ACC112 (cell line): ENCODE measurements at regions not wholly inside any gene's neighbourhood (a gene's known extent, or its start where the extent isn't known, plus 50 kb on each side); places are given as distances from the start of the nearest gene placed in this dataset.

Experiments used
- H2AFZ ChIP-seq: fragments of 200-600 bp; sonication (generic); one replicate; pipeline ENCODE4 v1.6.0; 2017; ENCODE audit warnings: antibody characterized with exemption, low read length; ENCODE audit not compliant: unreplicated experiment
- H3K27ac ChIP-seq: fragments of 200-600 bp; sonication (generic); 2 replicates; pipeline ENCODE4 v1.5.1; 2014; ENCODE audit warnings: low read depth, mild to moderate bottlenecking, antibody characterized with exemption, low read length, moderate library complexity
- H3K27me3 ChIP-seq: fragments of 200-600 bp; sonication (generic); 2 replicates; pipeline ENCODE4 v1.6.1; 2014; ENCODE audit warnings: mild to moderate bottlenecking, antibody characterized with exemption, low read length, moderate library complexity, mixed read lengths; ENCODE audit not compliant: insufficient read depth
- H3K36me3 ChIP-seq: fragments of 200-600 bp; sonication (generic); 2 replicates; pipeline ENCODE4 v1.6.1; 2016; ENCODE audit warnings: mild to moderate bottlenecking, antibody characterized with exemption, low read length, moderate library complexity, mixed read lengths; ENCODE audit not compliant: insufficient read depth
- H3K4me1 ChIP-seq: fragments of 200-600 bp; sonication (generic); one replicate; pipeline ENCODE4 v1.6.1; 2016; ENCODE audit warnings: low read length, mixed read lengths; ENCODE audit not compliant: insufficient read depth, unreplicated experiment, control insufficient read depth
- H3K4me3 ChIP-seq: fragments of 200-600 bp; sonication (generic); 2 replicates; pipeline ENCODE4 v1.5.1; 2014; ENCODE audit warnings: mild to moderate bottlenecking, low read depth, low read length
- H3K79me2 ChIP-seq: fragments of 200-600 bp; sonication (generic); one replicate; pipeline ENCODE4 v1.6.0; 2016; ENCODE audit warnings: low read length; ENCODE audit not compliant: control insufficient read depth, unreplicated experiment, insufficient read depth

DNA sequence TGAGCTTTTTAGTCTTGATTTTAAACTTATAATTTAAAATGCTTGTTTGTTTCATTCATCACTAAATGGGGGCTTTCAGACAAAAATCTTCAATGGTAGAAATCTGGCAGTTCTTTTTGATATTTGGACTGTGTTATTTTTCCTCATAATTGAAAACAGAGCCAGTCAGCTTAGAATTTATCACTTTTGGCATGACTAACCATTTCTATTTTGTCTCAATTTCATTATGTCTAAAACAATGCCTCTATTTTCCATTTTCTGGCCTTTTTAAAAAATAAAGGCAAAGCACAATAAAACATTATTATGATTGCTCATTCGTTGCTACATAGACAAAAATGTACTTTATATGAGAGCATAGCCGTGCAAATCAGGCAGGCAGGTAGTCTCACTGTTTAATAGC, 434.5 kb downstream of the XIRP2 start:
- Histone ChIP-seq H2AFZ (no peak overlapping the region), H3K27me3 (peaks cover 8% of the 10 kb centered on the region; the same call in 1 of the 2 replicates), H3K27ac (no peak overlapping the region), H3K4me1 (no peaks in the 10 kb centered on the region), H3K79me2 (no peaks in the 10 kb centered on the region), H3K4me3 (no peak overlapping the region), H3K36me3 (no peaks in the 10 kb centered on the region)

DNA sequence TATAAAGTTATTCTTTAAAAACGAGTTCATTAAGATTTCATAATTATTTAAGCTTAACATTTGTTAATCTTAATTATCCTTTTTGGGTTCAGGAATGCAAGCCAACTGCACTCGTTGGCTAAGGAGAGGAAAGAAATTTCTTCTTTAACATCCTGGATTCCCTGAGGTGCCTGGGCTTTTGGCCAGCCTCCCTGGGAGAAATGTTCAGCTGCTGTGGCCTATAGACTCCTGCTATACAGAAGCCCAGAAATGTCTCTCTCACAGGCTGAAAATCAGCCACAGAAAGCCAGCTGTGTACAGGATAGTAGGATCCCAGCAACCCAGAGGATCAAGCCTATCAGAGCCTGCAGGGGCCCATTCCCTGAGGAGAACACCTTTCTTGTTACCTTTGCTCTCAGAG, 430.3 kb downstream of the XIRP2 start:
- no peaks in the 10 kb centered on the region for H3K79me2 ChIP-seq
- no peak overlapping the region for H2AFZ ChIP-seq
- no peaks in the 10 kb centered on the region for H3K36me3 ChIP-seq
- H3K27ac ChIP-seq: no peak overlapping the region
- no peaks in the 10 kb centered on the region for H3K4me1 ChIP-seq
- no peak overlapping the region for H3K4me3 ChIP-seq
- peaks cover 13% of the 10 kb centered on the region for H3K27me3 ChIP-seq

DNA sequence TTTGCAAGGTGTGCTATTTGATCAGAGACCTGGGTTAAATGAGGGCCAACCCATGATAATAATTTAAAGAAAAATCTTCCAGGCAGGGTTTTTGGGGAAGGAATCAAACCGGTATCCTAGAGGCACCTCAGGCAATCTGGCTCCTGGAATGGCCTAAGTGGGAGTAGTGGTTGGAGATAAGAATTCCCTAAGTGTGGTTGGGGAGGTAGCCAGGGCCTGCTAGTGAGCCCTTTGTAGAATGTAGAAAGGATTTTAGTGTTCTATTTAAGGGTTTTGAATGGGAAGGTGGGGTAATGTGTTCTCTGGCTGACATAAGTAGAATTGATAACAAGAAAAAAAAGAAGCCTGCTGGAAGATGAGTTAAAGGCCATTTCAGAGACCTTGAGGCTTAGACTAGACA, 422.2 kb downstream of the XIRP2 start:
- Histone ChIP-seq H3K36me3 (no peaks in the 10 kb centered on the region), H3K27me3 (peaks cover 10% of the 10 kb centered on the region), H3K4me3 (no peak overlapping the region), H2AFZ (no peak overlapping the region), H3K79me2 (no peaks in the 10 kb centered on the region), H3K4me1 (no peaks in the 10 kb centered on the region), H3K27ac (no peak overlapping the region)
